Neural cell (in vitro differentiated cells): ENCODE measurements at regions not wholly inside any gene's neighbourhood (a gene's known extent, or its start where the extent isn't known, plus 50 kb on each side); places are given as distances from the start of the nearest gene placed in this dataset.

Experiments used
- H2AFZ ChIP-seq: fragments of 200-600, 300-800 bp; sonication (generic), shearing (Covaris generic); 2 replicates; pipeline ENCODE4 v1.6.0; 2014; ENCODE audit warnings: low read depth, mild to moderate bottlenecking, antibody characterized with exemption, low read length, moderate library complexity
- H3F3A ChIP-seq: fragments of 200-600 bp; shearing (Covaris generic); 2 replicates; pipeline ENCODE4 v1.6.1; 2016; ENCODE audit warnings: mild to moderate bottlenecking, moderate library complexity, mixed read lengths, antibody characterized with exemption, low read length; ENCODE audit not compliant: insufficient read depth, poor library complexity, severe bottlenecking
- H3K27ac ChIP-seq: fragments of 200-600, 300-800 bp; sonication (generic), shearing (Covaris generic); 2 replicates; pipeline ENCODE4 v1.5.1; 2014; ENCODE audit warnings: mild to moderate bottlenecking, low read length, moderate library complexity
- H3K27me3 ChIP-seq: fragments of 300-800, 200-600 bp; sonication (generic), shearing (Covaris generic); 2 replicates; pipeline ENCODE4 v1.6.0; 2014; ENCODE audit warnings: mild to moderate bottlenecking, low read depth, low read length, moderate library complexity; ENCODE audit not compliant: insufficient read depth
- H3K36me3 ChIP-seq: fragments of 300-800, 200-600 bp; sonication (generic), shearing (Covaris generic); 2 replicates; pipeline ENCODE4 v1.5.1; 2014; ENCODE audit warnings: mild to moderate bottlenecking, antibody characterized with exemption, low read length, moderate library complexity; ENCODE audit not compliant: insufficient read depth
- H3K4me2 ChIP-seq: fragments of 300-800, 200-600 bp; sonication (generic), shearing (Covaris generic); 2 replicates; pipeline ENCODE4 v1.6.0; 2014; ENCODE audit warnings: mild to moderate bottlenecking, low read length
- H3K4me3 ChIP-seq: fragments of 300-800, 200-600 bp; sonication (generic), shearing (Covaris generic); 2 replicates; pipeline ENCODE4 v1.5.1; 2014; ENCODE audit warnings: mild to moderate bottlenecking, low read length, moderate library complexity
- H3K79me2 ChIP-seq: fragments of 200-600 bp; shearing (Covaris generic); replicated peaks from 2 replicates; pipeline ENCODE4 v1.6.0; 2014; ENCODE audit warnings: mild to moderate bottlenecking, low read length, moderate library complexity; ENCODE audit not compliant: insufficient read depth
- H3K9ac ChIP-seq: fragments of 300-800, 200-600 bp; sonication (generic), shearing (Covaris generic); 2 replicates; pipeline ENCODE4 v1.6.1; 2016; ENCODE audit warnings: mild to moderate bottlenecking, low read length, mixed read lengths
- H3K9me2 ChIP-seq: fragments of 200-600 bp; shearing (Covaris generic); 2 replicates; pipeline ENCODE4 v1.6.1; 2016; ENCODE audit warnings: mild to moderate bottlenecking, low read length, mixed read lengths; ENCODE audit not compliant: insufficient read depth
- H3K9me3 ChIP-seq: fragments of 200-600, 300-800 bp; sonication (generic), shearing (Covaris generic); 2 replicates; pipeline ENCODE4 v1.6.1; 2016; ENCODE audit warnings: mild to moderate bottlenecking, mixed run types, low read length, moderate library complexity, mixed read lengths
- H4K20me1 ChIP-seq: fragments of 200-600 bp; shearing (Covaris generic); 2 replicates; pipeline ENCODE4 v1.6.1; 2016; ENCODE audit warnings: mild to moderate bottlenecking, mixed run types; ENCODE audit not compliant: insufficient read depth
- CTCF ChIP-seq: fragments of 450-650 bp; IDR thresholded peaks from 2 replicates; pipeline ENCODE4 v1.5.1; 2014; ENCODE audit warnings: antibody characterized with exemption, mild to moderate bottlenecking, moderate library complexity; ENCODE audit not compliant: poor library complexity, severe bottlenecking
- EP300 ChIP-seq: fragments of 450-650 bp; conservative IDR thresholded peaks from 2 replicates; pipeline ENCODE4 v1.6.1; 2014; ENCODE audit warnings: antibody characterized with exemption, mild to moderate bottlenecking, moderate library complexity; ENCODE audit not compliant: poor library complexity, severe bottlenecking
- EZH2 ChIP-seq: fragments of 200-600, 300-800 bp; shearing (Covaris generic), sonication (generic); IDR thresholded peaks from 2 replicates; pipeline ENCODE4 v1.6.1; 2014; ENCODE audit warnings: antibody characterized with exemption, low read length, borderline replicate concordance, mild to moderate bottlenecking; ENCODE audit not compliant: insufficient read depth, poor library complexity, severe bottlenecking
- MXI1 ChIP-seq: fragments of 450-650 bp; conservative IDR thresholded peaks from 2 replicates; pipeline ENCODE4 v1.6.1; 2014; ENCODE audit warnings: antibody characterized with exemption, mild to moderate bottlenecking; ENCODE audit not compliant: poor library complexity, severe bottlenecking
- POLR2AphosphoS5 ChIP-seq: IDR thresholded peaks from 2 replicates; pipeline ENCODE4 v1.6.1; 2012
- RAD21 ChIP-seq: fragments of 450-650 bp; conservative IDR thresholded peaks from 2 replicates; pipeline ENCODE4 v1.6.1; 2014; ENCODE audit warnings: antibody characterized with exemption, mild to moderate bottlenecking, moderate library complexity
- REST ChIP-seq: IDR thresholded peaks from 2 replicates; pipeline ENCODE4 v1.6.1; 2012; ENCODE audit warnings: borderline replicate concordance
- SMC3 ChIP-seq: fragments of 450-650 bp; conservative IDR thresholded peaks from 2 replicates; pipeline ENCODE4 v1.6.1; 2014; ENCODE audit warnings: antibody characterized with exemption, mild to moderate bottlenecking, moderate library complexity; ENCODE audit not compliant: poor library complexity
- TAF1 ChIP-seq: IDR thresholded peaks from 2 replicates; pipeline ENCODE4 v1.6.1; 2012; ENCODE audit warnings: low read depth

GRCh38 chr1:70916034-70916427 lies 131.6 kb downstream of the PTGER3 start:
- no peak for TF ChIP-seq EZH2
- no peak for TF ChIP-seq REST
- TF ChIP-seq POLR2AphosphoS5: no peak
- no peak for TF ChIP-seq RAD21
- no peak for TF ChIP-seq TAF1
- TF ChIP-seq EP300: no peak
- TF ChIP-seq MXI1: no peak
- no peak for TF ChIP-seq SMC3
- TF ChIP-seq CTCF: no peak
- no peaks in the 10 kb centered on the region for H3K79me2 ChIP-seq
- no peaks in the 10 kb centered on the region for H3K9me2 ChIP-seq
- H3K4me3 ChIP-seq: no peak overlapping the region
- no peaks in the 10 kb centered on the region for H3F3A ChIP-seq
- H3K9me3 ChIP-seq: no peaks in the 10 kb centered on the region
- no peak overlapping the region for H3K4me2 ChIP-seq
- no peaks in the 10 kb centered on the region for H3K27me3 ChIP-seq
- no peak overlapping the region for H2AFZ ChIP-seq
- no peak overlapping the region for H3K27ac ChIP-seq
- no peaks in the 10 kb centered on the region for H4K20me1 ChIP-seq
- no peaks in the 10 kb centered on the region for H3K36me3 ChIP-seq
- no peak overlapping the region for H3K9ac ChIP-seq

- no peak overlapping the region for H2AFZ ChIP-seq
- H3K27me3 ChIP-seq: no peaks in the 10 kb centered on the region
- no peaks in the 10 kb centered on the region for H4K20me1 ChIP-seq
- H3K4me3 ChIP-seq: no peak overlapping the region
- no peak for TF ChIP-seq EZH2
- no peak for TF ChIP-seq RAD21
- TF ChIP-seq POLR2AphosphoS5: peak; percentile 74
- TF ChIP-seq REST: no peak
- TF ChIP-seq MXI1: no peak
- TF ChIP-seq CTCF: no peak
- TF ChIP-seq TAF1: no peak
- no peak for TF ChIP-seq SMC3
- TF ChIP-seq EP300: peak; percentile 96
- no peak overlapping the region for H3K9ac ChIP-seq
- H3K9me3 ChIP-seq: peaks cover 3% of the 10 kb centered on the region
- no peaks in the 10 kb centered on the region for H3K36me3 ChIP-seq
- H3K4me2 ChIP-seq: no peak overlapping the region
- no peaks in the 10 kb centered on the region for H3K79me2 ChIP-seq
- no peak overlapping the region for H3K27ac ChIP-seq
- no peaks in the 10 kb centered on the region for H3F3A ChIP-seq
- no peaks in the 10 kb centered on the region for H3K9me2 ChIP-seq
Observed at GRCh38 chr1:70919706-70920323, 127.8 kb downstream of the PTGER3 start.
